Spleen (tissue), 11 donors: ENCODE measurements at regions not wholly inside any gene's neighbourhood (a gene's known extent, or its start where the extent isn't known, plus 50 kb on each side); places are given as distances from the start of the nearest gene placed in this dataset.
"Not testable (repeated sequence)": the region's sequence is repeated elsewhere in the genome, so short reads cannot be mapped to it uniquely, and the experiment has no call there.

Source experiments
- DNase-seq: peaks from one replicate; pipeline ENCODE4 v3.0.0-alpha.2; 2020
- H3K27ac ChIP-seq, 8 donors: fragments of 200-600 bp; sonication (generic) in 7 of 8; 1 replicate in 4 of 8; 2 replicates in 4 of 8; pipeline versions ENCODE4 v1.5.0 to v1.8.0; 2016 to 2021; ENCODE audit warnings: inconsistent platforms in 4 of 8, mild to moderate bottlenecking in 4 of 8, moderate library complexity in 1 of 8
- H3K27me3 ChIP-seq, 7 donors: fragments of 200-600 bp; sonication (generic) in 6 of 7; replicated peaks in 1 of 7; 1 replicate in 4 of 7; 2 replicates in 3 of 7; pipeline versions ENCODE4 v1.5.0 to v1.8.0; 2016 to 2021; ENCODE audit warnings: inconsistent platforms in 3 of 7, mild to moderate bottlenecking in 1 of 7
- H3K36me3 ChIP-seq, 6 donors: fragments of 200-600 bp; sonication (generic) in 5 of 6; 1 replicate in 4 of 6; 2 replicates in 2 of 6; pipeline versions ENCODE4 v1.5.0 to v1.8.0; 2016 to 2021; ENCODE audit warnings: inconsistent platforms in 2 of 6
- H3K4me1 ChIP-seq, 6 donors: fragments of 200-600 bp; sonication (generic) in 5 of 6; 1 replicate in 3 of 6; 2 replicates in 3 of 6; pipeline versions ENCODE4 v1.5.0 to v1.8.0; 2016 to 2021; ENCODE audit warnings: inconsistent platforms in 3 of 6
- H3K4me3 ChIP-seq, 8 donors: fragments of 200-600 bp; sonication (generic) in 7 of 8; 1 replicate in 4 of 8; 2 replicates in 4 of 8; pipeline versions ENCODE4 v1.5.0 to v1.8.0; 2016 to 2021; ENCODE audit warnings: inconsistent platforms in 4 of 8, mild to moderate bottlenecking in 4 of 8, moderate library complexity in 2 of 8
- H3K9me3 ChIP-seq, 8 donors: fragments of 200-600 bp; sonication (generic) in 7 of 8; 1 replicate in 4 of 8; 2 replicates in 4 of 8; pipeline versions ENCODE4 v1.5.0 to v1.8.0; 2016 to 2021; ENCODE audit warnings: inconsistent platforms in 4 of 8
- CTCF ChIP-seq, 11 experiments: fragments of 200-600 bp in 7 of 11; fragments of 450-650 bp in 4 of 11; sonication (generic) in 4 of 11; IDR thresholded peaks in 8 of 11; conservative IDR thresholded peaks in 3 of 11; 1 replicate in 7 of 11; 2 replicates in 4 of 11; pipeline versions ENCODE4 v1.4.0 to v1.8.0; 2016 to 2021; ENCODE audit warnings: antibody characterized with exemption in 11 of 11, inconsistent platforms in 4 of 11, mild to moderate bottlenecking in 1 of 11
- POLR2A ChIP-seq, 3 donors: fragments of 450-650 bp; IDR thresholded peaks; one replicate each; pipeline ENCODE4 v1.5.1; 2017; ENCODE audit warnings: antibody characterized with exemption in 3 of 3, mild to moderate bottlenecking in 1 of 3
- POLR2AphosphoS5 ChIP-seq, 3 donors: sonication (generic); formaldehyde crosslinking; IDR thresholded peaks; one replicate each; pipeline ENCODE4 v1.5.1; 2017; ENCODE audit warnings: antibody characterized with exemption in 3 of 3
- WGBS, 5 donors: extraction: QIAGEN DNeasy Blood & Tissue Kit in 3 of 5; methylation state at CpG; one replicate each; pipeline versions ENCODE4 v1.1.5 to v1.1.7; 2013 to 2018; 5-methylcytosine and 5-hydroxymethylcytosine counted together
- intact Hi-C: fragments of 100-400 bp; cut with DNase I; formaldehyde crosslinking; loops from one replicate; pipeline ENCODE4 v1.15.0; 2023; ENCODE audit warnings: low total_unique reads
- donor health status: healthy with polysubstance abuse.
- donor health status: DM: no; HTN: no; CAD: no; lungs with moderate emphysema.
- donor health status: DM: no; HTN: no; CAD: no.
- donor health status: Bipolar disorder and iron deficiency.
- donor health status: healthy.
- donor health status: DM: no; HTN: no; CAD: no.
- donor health status: DM: yes; HTN: yes; CAD: no.

- TF ChIP-seq POLR2AphosphoS5 (IDR thresholded peaks at IDR 0.05) (no peak), POLR2A (IDR thresholded peaks at IDR 0.05) (no peak), CTCF (IDR thresholded peaks at IDR 0.05 in 8 of 11, conservative IDR thresholded peaks at IDR 0.05 in 3 of 11) (no peak)
- no peak for DNase-seq
- H3K36me3 ChIP-seq = no peaks in the 10 kb centered on the region
- H3K4me3 ChIP-seq = no peak overlapping the region
- intact Hi-C loops = no loop called here
- no peaks in the 10 kb centered on the region for H3K27me3 ChIP-seq
- no peaks in the 10 kb centered on the region for H3K9me3 ChIP-seq
- H3K4me1 ChIP-seq = no peaks in the 10 kb centered on the region
- no peak overlapping the region for H3K27ac ChIP-seq
- WGBS, 5 donors = 94 to 98% (median 95%) methylated on average over 3 of the region's 3 CpGs
Measured at GRCh38 chr3:182424006-182424405, 369.3 kb upstream of the ATP11B start.

- H3K4me3 ChIP-seq, H3K9me3 ChIP-seq, H3K27me3 ChIP-seq, H3K4me1 ChIP-seq, H3K36me3 ChIP-seq, H3K27ac ChIP-seq, intact Hi-C loops, DNase-seq: not testable (repeated sequence)
- 83 to 88% (median 86%) methylated on average over 20 to 32 of the region's 32 CpGs for WGBS, 5 donors
Measured at GRCh38 chr3:182425926-182426718, 367.2 kb upstream of the ATP11B start.

- H3K27ac ChIP-seq, H3K9me3 ChIP-seq, H3K27me3 ChIP-seq, H3K4me1 ChIP-seq, H3K36me3 ChIP-seq, H3K4me3 ChIP-seq, DNase-seq, intact Hi-C loops: not testable (repeated sequence)
- WGBS, 5 donors = 85 to 88% (median 87%) methylated on average over 5 to 6 of the region's 6 CpGs
Measured at GRCh38 chr3:182431972-182432371, 361.3 kb upstream of the ATP11B start.

- Histone ChIP-seq H3K27me3 (no peaks in the 10 kb centered on the region), H3K4me3 (no peak overlapping the region), H3K27ac (no peak overlapping the region), H3K9me3 (no peaks in the 10 kb centered on the region), H3K4me1 (no peaks in the 10 kb centered on the region), H3K36me3 (no peaks in the 10 kb centered on the region)
- WGBS, 5 donors = 48 to 77% (median 67%) methylated on average over 1 of the region's 1 CpG
- intact Hi-C loops = no loop called here
- no peak for DNase-seq
- no peak for TF ChIP-seq POLR2A (IDR thresholded peaks at IDR 0.05)
- TF ChIP-seq CTCF (IDR thresholded peaks at IDR 0.05 in 8 of 11, conservative IDR thresholded peaks at IDR 0.05 in 3 of 11) = no peak
- no peak for TF ChIP-seq POLR2AphosphoS5 (IDR thresholded peaks at IDR 0.05)
Measured at GRCh38 chr3:182435860-182436259, 357.4 kb upstream of the ATP11B start.

GRCh38 chr3:182436547-182436946 lies 356.8 kb upstream of the ATP11B start:
- intact Hi-C loops = no loop called here
- Histone ChIP-seq H3K9me3 (no peaks in the 10 kb centered on the region), H3K27me3 (no peaks in the 10 kb centered on the region), H3K36me3 (no peaks in the 10 kb centered on the region), H3K4me1 (no peaks in the 10 kb centered on the region), H3K4me3 (no peak overlapping the region), H3K27ac (no peak overlapping the region)
- TF ChIP-seq POLR2AphosphoS5 (IDR thresholded peaks at IDR 0.05) = no peak
- DNase-seq = no peak
- WGBS, 5 donors = 80 to 89% (median 85%) methylated on average over 6 of the region's 6 CpGs

- Histone ChIP-seq H3K36me3 (no peaks in the 10 kb centered on the region), H3K27me3 (no peaks in the 10 kb centered on the region), H3K27ac (no peak overlapping the region), H3K4me1 (no peaks in the 10 kb centered on the region), H3K9me3 (no peaks in the 10 kb centered on the region), H3K4me3 (no peak overlapping the region)
- no peak for DNase-seq
- TF ChIP-seq POLR2AphosphoS5 (IDR thresholded peaks at IDR 0.05) (no peak), POLR2A (IDR thresholded peaks at IDR 0.05) (no peak), CTCF (IDR thresholded peaks at IDR 0.05 in 8 of 11, conservative IDR thresholded peaks at IDR 0.05 in 3 of 11) (no peak)
- WGBS, 5 donors = 61 to 90% (median 82%) methylated on average over 1 of the region's 1 CpG
- intact Hi-C loops = no loop called here
Measured at GRCh38 chr3:182438398-182438797, 354.9 kb upstream of the ATP11B start.
